ENCODE measurements at regions not wholly inside any gene's neighbourhood (a gene's known extent, or its start where the extent isn't known, plus 50 kb on each side); places are given as distances from the start of the nearest gene placed in this dataset.

DNA sequence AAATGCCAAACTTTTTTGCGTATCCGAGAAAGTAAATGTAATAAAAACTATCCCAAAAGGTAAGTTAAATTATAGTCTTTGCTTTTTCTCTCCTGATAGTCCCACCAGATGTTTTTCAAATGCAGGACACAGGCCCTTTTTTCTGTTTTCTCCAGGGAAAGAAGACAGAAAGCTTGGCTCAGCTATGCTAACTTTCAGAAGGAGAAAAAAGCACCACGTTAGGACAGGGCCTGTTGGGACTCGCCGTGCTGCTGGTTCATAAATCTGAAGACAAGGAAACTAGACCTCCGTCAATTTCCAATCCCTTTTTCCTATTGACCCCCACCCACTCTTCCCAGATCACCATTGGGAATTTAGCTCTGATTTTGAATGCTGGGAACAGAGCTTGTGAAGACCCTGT lies 220.9 kb upstream of the SFRP2 start:
- no peak for DNase-seq (ENCODE audit: extremely low spot score)
- no peaks in the 10 kb centered on the region for H3K9me3 ChIP-seq
- intact Hi-C loops (cut with DNase I), result no loop called here
- H3K4me1 ChIP-seq, result peaks cover 0 to 48% (median 36%) of the 10 kb centered on the region in 4 donors
- peak overlapping the region; percentile 71 to 79 (median 74) for H3K27ac ChIP-seq (replicated peaks in 1 of 4)
- no peak overlapping the region for H3K4me3 ChIP-seq
- 69% methylated on average over 6 of the region's 6 CpGs for WGBS
- no peaks in the 10 kb centered on the region for H3K36me3 ChIP-seq
- TF ChIP-seq POLR2A (IDR thresholded peaks at IDR 0.05; ENCODE audit: low read depth) (no peak), CTCF (IDR thresholded peaks at IDR 0.05) (no peak), EP300 (IDR thresholded peaks at IDR 0.05) (no peak), POLR2AphosphoS5 (IDR thresholded peaks at IDR 0.05) (no peak)
- H3K27me3 ChIP-seq, result no peaks in the 10 kb centered on the region

- Histone ChIP-seq H3K27me3 (no peaks in the 10 kb centered on the region), H3K9me3 (no peaks in the 10 kb centered on the region), H3K36me3 (no peaks in the 10 kb centered on the region), H3K4me1 (peaks cover 0 to 48% (median 36%) of the 10 kb centered on the region in 4 donors), H3K27ac (replicated peaks in 1 of 4) (peak overlapping the region; percentile 71 to 79 (median 74)), H3K4me3 (no peak overlapping the region)
- WGBS, result 86% methylated on average over 2 of the region's 2 CpGs
- DNase-seq (ENCODE audit: extremely low spot score), result no peak
- intact Hi-C loops (cut with DNase I), result no loop called here
- no peak for TF ChIP-seq POLR2AphosphoS5 (IDR thresholded peaks at IDR 0.05)
Observed at GRCh38 chr4:154009191-154009590, 220.3 kb upstream of the SFRP2 start.

DNA sequence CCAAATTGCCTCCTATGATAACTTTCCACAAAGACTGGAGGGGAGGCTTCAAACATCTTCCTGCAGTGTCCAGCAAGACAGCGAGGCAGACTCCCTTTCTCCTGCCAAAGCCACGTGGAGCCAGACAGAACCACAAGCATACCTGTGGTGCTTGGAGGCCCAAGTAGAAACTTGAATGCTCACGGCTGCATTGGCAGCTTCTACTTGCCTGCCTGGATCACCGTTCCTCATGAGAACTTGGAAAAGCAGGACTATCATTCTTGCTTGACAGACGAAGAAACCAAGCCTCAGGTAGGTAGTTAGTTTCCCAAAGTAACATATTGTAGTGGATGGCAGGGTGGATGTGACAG lies 216.3 kb upstream of the SFRP2 start:
- Histone ChIP-seq H3K4me3 (peak overlapping the region in 2 of 4 donors; percentile 23 to 26), H3K4me1 (peaks cover 0 to 43% (median 33%) of the 10 kb centered on the region in 4 donors), H3K9me3 (no peaks in the 10 kb centered on the region), H3K36me3 (no peaks in the 10 kb centered on the region), H3K27ac (replicated peaks in 1 of 4) (peak overlapping the region; percentile 73 to 84 (median 79)), H3K27me3 (no peaks in the 10 kb centered on the region)
- DNase-seq (ENCODE audit: extremely low spot score), result no peak
- WGBS, result 72% methylated on average over 4 of the region's 5 CpGs
- intact Hi-C loops (cut with DNase I), result no loop called here
- TF ChIP-seq POLR2A (IDR thresholded peaks at IDR 0.05; ENCODE audit: low read depth) (no peak), POLR2AphosphoS5 (IDR thresholded peaks at IDR 0.05) (no peak), CTCF (IDR thresholded peaks at IDR 0.05) (no peak), EP300 (IDR thresholded peaks at IDR 0.05) (no peak)

DNA sequence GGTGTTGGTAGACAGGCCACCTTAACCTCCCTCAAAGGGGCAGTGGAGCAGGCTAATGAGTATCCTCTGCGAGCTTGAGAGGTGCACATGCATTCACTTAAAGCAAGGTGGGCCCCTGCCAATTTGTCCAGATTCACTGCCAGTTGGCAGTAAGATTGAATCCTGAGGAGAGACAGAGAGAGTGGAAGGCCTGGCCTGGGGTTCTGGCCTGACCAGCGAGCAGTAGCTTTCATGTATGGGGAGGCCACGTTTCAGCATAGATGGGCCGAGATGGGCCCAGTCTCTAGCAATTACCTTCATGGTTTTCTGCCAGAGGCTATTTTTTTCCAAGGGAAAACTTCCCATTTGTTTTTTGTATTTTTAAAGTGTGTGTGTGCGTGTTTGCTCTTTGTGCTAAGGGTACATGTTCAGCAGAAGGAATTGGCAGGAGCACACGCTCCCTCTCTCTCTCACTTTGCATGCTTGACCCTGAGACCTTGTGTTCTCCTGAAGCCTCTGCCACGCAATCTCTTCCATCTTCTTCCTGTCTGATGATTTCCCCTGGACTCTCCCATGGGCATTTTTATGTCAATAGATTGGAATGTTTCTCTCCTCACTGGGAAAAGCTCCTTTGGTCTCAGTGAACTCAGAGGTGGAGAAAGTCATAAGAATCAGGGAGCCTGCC lies 215.8 kb upstream of the SFRP2 start:
- WGBS, result 39% methylated on average over 7 of the region's 7 CpGs
- Histone ChIP-seq H3K4me3 (peak overlapping the region in 1 of 4 donors; percentile 23), H3K4me1 (peaks cover 0 to 38% (median 28%) of the 10 kb centered on the region in 4 donors), H3K9me3 (no peaks in the 10 kb centered on the region), H3K27me3 (no peaks in the 10 kb centered on the region), H3K27ac (replicated peaks in 1 of 4) (peak overlapping the region; percentile 73 to 84 (median 79)), H3K36me3 (no peaks in the 10 kb centered on the region)
- intact Hi-C loops (cut with DNase I), result no loop called here
- no peak for TF ChIP-seq EP300 (IDR thresholded peaks at IDR 0.05)
- TF ChIP-seq POLR2AphosphoS5 (IDR thresholded peaks at IDR 0.05), result peak; percentile 66 to 76
- no peak for DNase-seq (ENCODE audit: extremely low spot score)

DNA sequence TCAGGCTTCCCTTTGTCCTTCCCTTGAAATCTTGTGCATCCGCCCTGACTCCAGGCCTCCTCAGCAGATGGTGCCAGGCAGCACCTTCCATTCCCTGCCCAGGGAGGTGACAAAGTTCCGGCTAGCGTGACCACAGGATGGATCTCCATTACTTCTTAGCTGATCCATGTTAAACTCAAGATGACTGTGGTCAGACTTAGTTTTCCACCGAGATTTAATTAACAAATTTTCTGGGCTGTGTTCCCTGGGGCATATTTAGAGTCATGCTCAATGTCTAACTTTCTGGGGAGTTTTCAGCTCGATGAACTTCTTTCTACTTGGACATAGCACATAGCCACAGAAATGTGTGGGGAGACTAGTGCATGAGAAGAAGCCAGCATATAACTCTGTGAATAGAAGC lies 215.1 kb upstream of the SFRP2 start:
- no peaks in the 10 kb centered on the region for H3K27me3 ChIP-seq
- 77% methylated on average over 5 of the region's 5 CpGs for WGBS
- TF ChIP-seq EP300 (IDR thresholded peaks at IDR 0.05) (no peak), CTCF (IDR thresholded peaks at IDR 0.05) (no peak), POLR2AphosphoS5 (IDR thresholded peaks at IDR 0.05) (no peak), POLR2A (IDR thresholded peaks at IDR 0.05; ENCODE audit: low read depth) (no peak)
- intact Hi-C loops (cut with DNase I), result no loop called here
- H3K36me3 ChIP-seq, result no peaks in the 10 kb centered on the region
- H3K4me1 ChIP-seq, result peaks cover 0 to 32% (median 24%) of the 10 kb centered on the region in 4 donors
- H3K9me3 ChIP-seq, result no peaks in the 10 kb centered on the region
- no peak for DNase-seq (ENCODE audit: extremely low spot score)
- H3K27ac ChIP-seq (replicated peaks in 1 of 4), result peak overlapping the region; percentile 73 to 84 (median 79)
- no peak overlapping the region for H3K4me3 ChIP-seq

- intact Hi-C loops (cut with DNase I), result no loop called here
- H3K27ac ChIP-seq (replicated peaks in 1 of 4), result peak overlapping the region in 1 of 4 donors; percentile 84
- no peaks in the 10 kb centered on the region for H3K9me3 ChIP-seq
- no peak for DNase-seq (ENCODE audit: extremely low spot score)
- TF ChIP-seq EP300 (IDR thresholded peaks at IDR 0.05) (no peak), POLR2A (IDR thresholded peaks at IDR 0.05; ENCODE audit: low read depth) (no peak), POLR2AphosphoS5 (IDR thresholded peaks at IDR 0.05) (no peak), CTCF (IDR thresholded peaks at IDR 0.05) (no peak)
- peaks cover 0 to 32% (median 24%) of the 10 kb centered on the region in 4 donors for H3K4me1 ChIP-seq
- WGBS, result 87% methylated on average over 1 of the region's 1 CpG
- no peak overlapping the region for H3K4me3 ChIP-seq
- no peaks in the 10 kb centered on the region for H3K36me3 ChIP-seq
- no peaks in the 10 kb centered on the region for H3K27me3 ChIP-seq
Observed at GRCh38 chr4:154003378-154003777, 214.5 kb upstream of the SFRP2 start.
